Activated T-cell treated with anti-CD3 and anti-CD28 coated beads, Interleukin-2, amount 50 U/mL, for 4 hours (primary cell): ENCODE measurements at regions not wholly inside any gene's neighbourhood (a gene's known extent, or its start where the extent isn't known, plus 50 kb on each side); places are given as distances from the start of the nearest gene placed in this dataset.
A peak's percentile ranks its signal among the peaks of the same experiment; 100 is the strongest.

Source experiments
- ATAC-seq, 2 donors: fragments of 200-7000 bp; cut with Tn5 transposase; one replicate each; pipeline ENCODE4 v1.10.0; 2021
- DNase-seq: peaks from one replicate; pipeline ENCODE4 v3.0.0-alpha.2; 2020
- H3K27me3 Mint-ChIP-seq: one replicate; pipeline ENCODE4 v1.8.0; 2021; ENCODE audit warnings: low read depth, mixed read lengths
- H3K36me3 Mint-ChIP-seq: one replicate; pipeline ENCODE4 v1.8.0; 2022; ENCODE audit warnings: mixed read lengths; ENCODE audit not compliant: insufficient read depth
- H3K4me1 Mint-ChIP-seq: one replicate; pipeline ENCODE4 v1.8.0; 2021; ENCODE audit warnings: low read depth, mixed read lengths
- H3K4me3 Mint-ChIP-seq: one replicate; pipeline ENCODE4 v1.8.0; 2021; ENCODE audit warnings: mild to moderate bottlenecking, moderate library complexity, mixed read lengths
- H3K9me3 Mint-ChIP-seq: one replicate; pipeline ENCODE4 v1.8.0; 2021; ENCODE audit warnings: mixed read lengths

GRCh38 chr6:90445533-90446108 is 141.3 kb downstream of the MAP3K7 start:
- H3K4me1 Mint-ChIP-seq, result peaks cover 32% of the 10 kb centered on the region
- peak; percentile 91 for ATAC-seq

GRCh38 chr6:90444160-90444714 is 142.6 kb downstream of the MAP3K7 start:
- no peaks in the 10 kb centered on the region for H3K9me3 Mint-ChIP-seq
- H3K27me3 Mint-ChIP-seq, result no peaks in the 10 kb centered on the region
- peaks cover 35% of the 10 kb centered on the region for H3K4me1 Mint-ChIP-seq
- DNase-seq (no peak), ATAC-seq (peak; percentile 22 to 31)
- H3K36me3 Mint-ChIP-seq, result no peaks in the 10 kb centered on the region
- no peak overlapping the region for H3K4me3 Mint-ChIP-seq

More at GRCh38 chr6:90445533-90446108, 141.3 kb downstream of the MAP3K7 start:
- no peaks in the 10 kb centered on the region for H3K27me3 Mint-ChIP-seq
- H3K36me3 Mint-ChIP-seq, result no peaks in the 10 kb centered on the region
- no peak overlapping the region for H3K4me3 Mint-ChIP-seq
- H3K9me3 Mint-ChIP-seq, result no peaks in the 10 kb centered on the region
- no peak for DNase-seq

- ATAC-seq (no peak), DNase-seq (no peak)
- Mint-ChIP-seq H3K4me3 (no peak overlapping the region), H3K36me3 (no peaks in the 10 kb centered on the region), H3K9me3 (no peaks in the 10 kb centered on the region), H3K4me1 (peaks cover 35% of the 10 kb centered on the region), H3K27me3 (no peaks in the 10 kb centered on the region)
Observed at GRCh38 chr6:90442366-90442765, 144.5 kb downstream of the MAP3K7 start.

- Mint-ChIP-seq H3K4me1 (peaks cover 25% of the 10 kb centered on the region), H3K4me3 (no peak overlapping the region), H3K27me3 (no peaks in the 10 kb centered on the region), H3K9me3 (no peaks in the 10 kb centered on the region), H3K36me3 (no peaks in the 10 kb centered on the region)
- no peak for ATAC-seq
- DNase-seq, result no peak
Observed at GRCh38 chr6:90440586-90441283, 144.1 kb upstream of the BACH2 start.

- Mint-ChIP-seq H3K27me3 (no peaks in the 10 kb centered on the region), H3K9me3 (no peaks in the 10 kb centered on the region), H3K36me3 (no peaks in the 10 kb centered on the region), H3K4me1 (peaks cover 14% of the 10 kb centered on the region), H3K4me3 (no peak overlapping the region)
- ATAC-seq (no peak), DNase-seq (no peak)
Observed at GRCh38 chr6:90439586-90439985, 142.9 kb upstream of the BACH2 start.

- peaks cover 6% of the 10 kb centered on the region for H3K4me1 Mint-ChIP-seq
- no peak overlapping the region for H3K4me3 Mint-ChIP-seq
- H3K9me3 Mint-ChIP-seq, result peaks cover 15% of the 10 kb centered on the region
- no peak for DNase-seq
- H3K27me3 Mint-ChIP-seq, result no peaks in the 10 kb centered on the region
- H3K36me3 Mint-ChIP-seq, result peaks cover 2% of the 10 kb centered on the region
- ATAC-seq, result no peak
Observed at GRCh38 chr6:90436403-90436802, 139.8 kb upstream of the BACH2 start.

- ATAC-seq, result no peak
Observed at GRCh38 chr6:90435207-90435899, 138.7 kb upstream of the BACH2 start.

GRCh38 chr6:90434094-90434493 is 137.5 kb upstream of the BACH2 start:
- H3K36me3 Mint-ChIP-seq, result peaks cover 2% of the 10 kb centered on the region
- ATAC-seq (no peak), DNase-seq (no peak)
- H3K9me3 Mint-ChIP-seq, result peaks cover 28% of the 10 kb centered on the region
- peaks cover 1% of the 10 kb centered on the region for H3K4me1 Mint-ChIP-seq
- H3K4me3 Mint-ChIP-seq, result no peak overlapping the region
- H3K27me3 Mint-ChIP-seq, result no peaks in the 10 kb centered on the region

More at GRCh38 chr6:90435207-90435899, 138.7 kb upstream of the BACH2 start:
- no peak for DNase-seq
- no peaks in the 10 kb centered on the region for H3K27me3 Mint-ChIP-seq
- no peak overlapping the region for H3K4me3 Mint-ChIP-seq
- H3K9me3 Mint-ChIP-seq, result peaks cover 17% of the 10 kb centered on the region
- H3K4me1 Mint-ChIP-seq, result peaks cover 3% of the 10 kb centered on the region
- peaks cover 2% of the 10 kb centered on the region for H3K36me3 Mint-ChIP-seq

GRCh38 chr6:90432937-90433336 is 136.3 kb upstream of the BACH2 start:
- peaks cover 2% of the 10 kb centered on the region for H3K36me3 Mint-ChIP-seq
- peaks cover 29% of the 10 kb centered on the region for H3K9me3 Mint-ChIP-seq
- H3K27me3 Mint-ChIP-seq, result no peaks in the 10 kb centered on the region
- ATAC-seq (no peak), DNase-seq (no peak)
- peaks cover 1% of the 10 kb centered on the region for H3K4me1 Mint-ChIP-seq
- no peak overlapping the region for H3K4me3 Mint-ChIP-seq

- Mint-ChIP-seq H3K27me3 (no peaks in the 10 kb centered on the region), H3K9me3 (peaks cover 29% of the 10 kb centered on the region), H3K4me1 (peaks cover 1% of the 10 kb centered on the region)
Observed at GRCh38 chr6:90432041-90432775, 135.6 kb upstream of the BACH2 start.

GRCh38 chr6:90431576-90431975 is 134.9 kb upstream of the BACH2 start:
- H3K9me3 Mint-ChIP-seq, result peaks cover 29% of the 10 kb centered on the region
- peaks cover 2% of the 10 kb centered on the region for H3K36me3 Mint-ChIP-seq
- H3K27me3 Mint-ChIP-seq, result no peaks in the 10 kb centered on the region
- DNase-seq (no peak), ATAC-seq (no peak)
- peaks cover under 1% of the 10 kb centered on the region for H3K4me1 Mint-ChIP-seq
- no peak overlapping the region for H3K4me3 Mint-ChIP-seq

More at GRCh38 chr6:90432041-90432775, 135.6 kb upstream of the BACH2 start:
- no peak for DNase-seq
- peaks cover 2% of the 10 kb centered on the region for H3K36me3 Mint-ChIP-seq
- no peak overlapping the region for H3K4me3 Mint-ChIP-seq
- ATAC-seq, result no peak

- H3K36me3 Mint-ChIP-seq, result peaks cover 2% of the 10 kb centered on the region
- peaks cover 29% of the 10 kb centered on the region for H3K9me3 Mint-ChIP-seq
Observed at GRCh38 chr6:90429713-90430112, 133.1 kb upstream of the BACH2 start.

GRCh38 chr6:90428514-90428913 is 131.9 kb upstream of the BACH2 start:
- ATAC-seq (no peak), DNase-seq (no peak)
- H3K27me3 Mint-ChIP-seq, result no peaks in the 10 kb centered on the region
- peaks cover 21% of the 10 kb centered on the region for H3K9me3 Mint-ChIP-seq
- H3K36me3 Mint-ChIP-seq, result peaks cover 2% of the 10 kb centered on the region
- H3K4me1 Mint-ChIP-seq, result peaks cover 25% of the 10 kb centered on the region
- no peak overlapping the region for H3K4me3 Mint-ChIP-seq

More at GRCh38 chr6:90429713-90430112, 133.1 kb upstream of the BACH2 start:
- DNase-seq (no peak), ATAC-seq (no peak)
- Mint-ChIP-seq H3K4me1 (peaks cover 14% of the 10 kb centered on the region), H3K4me3 (no peak overlapping the region), H3K27me3 (no peaks in the 10 kb centered on the region)

GRCh38 chr6:90425161-90425641 is 128.6 kb upstream of the BACH2 start:
- DNase-seq (no peak), ATAC-seq (peak; percentile 91 to 93)
- peaks cover 25% of the 10 kb centered on the region for H3K4me1 Mint-ChIP-seq
- H3K4me3 Mint-ChIP-seq, result peak overlapping the region; percentile 63
- H3K9me3 Mint-ChIP-seq, result peaks cover 11% of the 10 kb centered on the region
- H3K36me3 Mint-ChIP-seq, result no peaks in the 10 kb centered on the region
- no peaks in the 10 kb centered on the region for H3K27me3 Mint-ChIP-seq
